NCI-H460 (cell line): ENCODE measurements at regions not wholly inside any gene's neighbourhood (a gene's known extent, or its start where the extent isn't known, plus 50 kb on each side); places are given as distances from the start of the nearest gene placed in this dataset.

Experiments used
- DNase-seq: peaks from one replicate; pipeline ENCODE4 v3.0.0-alpha.2; 2016; ENCODE audit warnings: low read depth; ENCODE audit errors: extremely low read depth

DNA sequence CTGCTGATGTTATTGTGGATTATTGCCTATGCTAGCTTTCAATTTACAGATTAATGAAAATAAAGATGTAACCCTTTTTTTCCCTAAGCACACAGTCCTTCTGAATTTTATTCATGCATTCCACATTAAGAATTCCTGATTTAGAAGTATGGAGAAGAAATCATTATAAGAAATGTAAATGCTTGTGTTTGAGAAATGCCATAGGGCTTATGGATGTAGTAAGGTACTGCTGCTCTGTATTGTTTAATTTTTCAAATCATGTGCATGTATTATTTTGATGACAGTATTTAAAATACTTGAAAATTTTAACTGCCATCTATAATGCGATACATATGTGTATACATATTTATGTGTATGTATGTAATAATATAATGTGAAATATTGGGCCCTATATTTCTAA lies 167.1 kb upstream of the SOX5 start:
- DNase-seq = no peak

- no peak for DNase-seq
These were observed 164.2 kb upstream of the SOX5 start for GRCh38 chr12:24113701-24114100.

DNA sequence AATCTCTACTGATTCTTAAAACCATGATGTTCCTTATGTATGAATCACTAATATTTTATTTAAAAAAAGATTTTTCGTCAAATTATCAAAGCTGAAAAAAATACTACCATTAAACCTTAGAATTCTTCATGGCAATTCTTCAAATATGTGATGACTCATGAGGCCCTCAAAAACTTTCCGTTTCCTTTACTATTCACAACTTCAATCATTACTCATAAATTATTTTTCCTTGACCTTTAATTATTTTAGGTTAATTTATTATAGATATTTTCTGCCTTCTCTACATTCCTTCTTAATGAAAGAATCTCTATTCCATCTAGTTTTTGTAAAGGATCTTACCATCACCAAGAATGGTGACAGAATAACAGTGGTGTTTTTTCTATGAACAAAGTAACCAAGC lies 162.1 kb upstream of the SOX5 start:
- no peak for DNase-seq

DNA sequence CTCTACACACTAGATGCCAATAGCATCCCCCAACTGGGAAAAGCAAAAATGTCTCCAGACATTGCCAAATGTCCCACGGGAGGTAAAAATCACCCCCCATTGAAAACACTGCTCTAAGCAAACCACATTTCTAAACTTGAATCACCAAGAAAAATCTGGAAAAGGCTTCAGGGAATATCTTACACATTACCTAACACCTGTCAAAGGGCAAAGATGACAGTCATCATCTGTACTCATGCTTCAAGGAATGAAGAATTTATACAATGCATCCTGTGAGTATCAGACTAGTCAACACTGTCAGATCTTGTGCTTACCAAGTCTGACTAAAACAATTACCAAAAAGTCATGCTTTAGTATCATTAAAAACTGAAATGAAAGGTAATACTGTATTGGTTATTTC lies 161.6 kb upstream of the SOX5 start:
- DNase-seq = no peak

DNA sequence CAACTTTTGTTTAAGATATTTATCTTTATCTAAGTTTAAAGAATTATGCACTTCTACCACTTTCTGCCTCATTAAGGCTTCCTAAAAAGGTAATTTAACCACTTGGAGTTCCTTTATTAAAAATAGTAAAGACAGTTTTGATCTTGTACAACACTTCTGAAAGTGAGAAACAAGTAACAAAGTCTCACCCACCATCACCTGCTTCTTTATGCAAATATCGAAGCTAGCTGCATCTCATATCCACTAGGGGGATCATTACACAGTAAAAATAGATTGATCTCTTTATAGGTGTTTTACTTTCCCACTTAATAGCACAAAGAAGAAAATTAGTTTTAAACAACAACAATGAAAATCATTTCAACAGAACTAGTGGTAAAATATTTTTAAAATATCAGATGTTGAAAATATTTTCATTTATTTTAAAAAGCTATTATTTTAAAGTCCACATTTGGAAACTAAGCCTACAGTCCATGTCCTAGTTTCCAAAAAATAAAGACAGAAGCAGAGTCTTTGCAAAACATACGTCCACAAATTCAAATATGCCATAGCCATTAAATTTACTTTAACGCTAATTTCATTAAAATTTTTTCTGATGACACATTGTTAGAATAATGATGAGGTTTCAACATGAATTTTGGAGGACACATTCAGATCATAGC lies 160.0 kb upstream of the SOX5 start:
- DNase-seq = peak; percentile 3

GRCh38 chr12:24102676-24103075 lies 153.2 kb upstream of the SOX5 start:
- no peak for DNase-seq

DNA sequence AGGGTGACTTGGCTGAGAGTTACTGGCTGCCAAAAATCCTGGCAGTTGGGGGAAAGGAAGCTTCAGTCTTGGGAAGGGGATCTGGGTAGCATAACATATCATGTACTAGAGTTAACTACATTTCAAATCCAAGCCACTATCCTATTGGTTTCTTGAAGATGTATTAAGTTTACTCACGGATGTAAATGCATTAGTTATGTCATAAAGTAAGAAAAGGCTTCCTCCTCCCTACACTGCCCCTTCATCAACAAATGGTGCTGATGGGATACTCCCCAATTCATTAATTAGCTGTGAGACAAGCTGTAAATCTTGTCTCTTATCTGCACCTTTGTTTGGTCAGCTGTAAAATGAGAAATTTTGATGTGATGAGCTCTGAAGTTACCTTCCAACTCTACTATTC lies 150.1 kb upstream of the SOX5 start:
- DNase-seq = no peak

- DNase-seq = no peak
These were observed 145.8 kb upstream of the SOX5 start for GRCh38 chr12:24095245-24095644.

GRCh38 chr12:24089510-24089890 lies 140.0 kb upstream of the SOX5 start:
- DNase-seq = no peak

GRCh38 chr12:24088751-24089509 lies 139.5 kb upstream of the SOX5 start:
- DNase-seq = no peak

- no peak for DNase-seq
These were observed 137.8 kb upstream of the SOX5 start for GRCh38 chr12:24087294-24087693.

- DNase-seq = no peak
These were observed 135.3 kb upstream of the SOX5 start for GRCh38 chr12:24084800-24085199.

- DNase-seq = no peak
These were observed 134.4 kb upstream of the SOX5 start for GRCh38 chr12:24083838-24084237.

- DNase-seq = no peak
These were observed 132.1 kb upstream of the SOX5 start for GRCh38 chr12:24081606-24082005.

- DNase-seq = no peak
These were observed 131.6 kb upstream of the SOX5 start for GRCh38 chr12:24081092-24081529.

GRCh38 chr12:24080465-24080864 lies 131.0 kb upstream of the SOX5 start:
- no peak for DNase-seq

DNA sequence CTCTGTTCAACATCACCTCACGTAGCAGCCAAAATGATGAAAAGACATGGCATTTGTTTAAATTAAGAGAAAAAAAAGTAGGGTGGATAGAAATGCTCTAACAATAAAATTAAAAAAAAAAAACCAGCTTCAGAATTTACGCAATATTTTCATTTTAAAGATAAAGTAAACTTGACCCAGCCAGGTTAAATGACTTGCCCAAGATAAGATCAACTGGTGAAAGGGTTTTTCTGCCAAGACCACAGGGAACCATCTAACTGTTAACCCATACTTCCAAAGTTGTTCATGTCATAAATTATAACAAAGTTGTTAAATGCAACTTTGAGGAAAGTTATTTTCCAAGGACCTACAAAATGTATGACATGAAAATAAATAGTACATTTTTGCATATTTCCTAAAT lies 129.6 kb upstream of the SOX5 start:
- DNase-seq = no peak

DNA sequence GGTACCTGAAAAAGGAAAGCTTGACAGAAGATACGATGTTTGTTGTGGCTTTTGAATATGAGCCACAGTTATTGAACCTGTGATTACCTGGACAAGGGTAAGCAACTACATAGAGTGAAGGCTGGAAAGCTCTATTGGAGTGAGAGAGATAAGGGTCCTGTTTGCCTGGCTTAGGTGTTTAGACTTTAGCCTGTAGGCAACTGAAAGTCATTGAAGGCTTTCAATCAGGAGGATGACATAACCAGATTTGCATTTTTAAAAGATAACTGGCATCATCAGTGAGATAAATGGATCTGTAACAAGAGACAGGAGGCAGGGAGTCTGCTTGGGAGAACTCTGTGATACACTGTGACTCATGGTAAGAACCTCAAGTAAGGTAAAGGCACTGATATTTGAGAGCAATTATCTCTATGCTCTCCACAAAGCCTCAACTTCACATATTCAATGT lies 128.9 kb upstream of the SOX5 start:
- no peak for DNase-seq

- DNase-seq = no peak
These were observed 127.7 kb upstream of the SOX5 start for GRCh38 chr12:24077161-24077560.

- DNase-seq = no peak
These were observed 126.2 kb upstream of the SOX5 start for GRCh38 chr12:24075650-24076049.

DNA sequence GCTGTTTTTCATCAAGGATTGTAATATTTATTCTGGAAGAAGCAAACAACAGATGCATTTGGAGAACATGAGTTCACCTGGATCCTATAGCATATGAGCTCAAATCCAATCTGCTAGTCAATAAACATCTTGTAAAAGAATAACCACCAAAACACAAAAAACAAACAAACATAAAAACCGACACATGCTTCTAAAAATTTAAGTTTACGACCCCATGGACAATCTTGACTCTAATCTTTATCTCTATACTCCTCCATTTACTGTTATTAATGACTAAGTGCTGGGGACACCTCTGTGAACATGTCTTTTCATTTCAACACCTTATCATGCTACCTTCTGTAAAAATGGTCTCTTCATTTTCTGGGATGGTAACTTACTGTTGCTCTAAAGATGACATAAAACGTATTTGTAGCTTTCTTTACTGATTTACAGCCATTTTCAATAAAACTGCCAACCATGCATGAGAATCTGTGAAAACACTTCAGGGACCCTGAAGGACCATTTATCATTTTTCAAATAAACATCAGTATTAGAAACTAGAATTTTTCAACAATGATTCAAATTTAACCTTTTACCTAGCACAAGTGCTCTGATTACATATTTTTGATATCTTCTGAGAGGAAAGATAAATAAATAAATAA lies 123.8 kb upstream of the SOX5 start:
- DNase-seq = no peak

DNA sequence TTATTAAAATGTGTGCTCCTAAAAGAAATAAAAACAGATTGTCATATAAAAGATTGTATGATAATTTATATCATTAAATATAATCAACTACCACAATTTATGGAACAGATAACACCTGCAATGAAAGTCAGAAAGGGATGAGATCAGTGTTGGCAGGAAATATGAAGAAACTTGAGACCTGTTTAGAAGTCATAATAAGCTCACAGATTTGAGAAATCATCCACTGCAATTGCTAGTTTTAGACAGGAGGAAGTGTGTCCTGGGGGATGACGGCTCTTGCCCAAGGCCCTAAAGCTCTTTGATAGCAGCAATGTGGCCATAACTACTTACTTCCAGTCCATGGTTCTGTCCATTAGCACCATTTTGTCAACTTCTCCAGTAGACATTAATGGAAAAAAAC lies 122.8 kb upstream of the SOX5 start:
- no peak for DNase-seq
